ENCODE measurements at regions not wholly inside any gene's neighbourhood (a gene's known extent, or its start where the extent isn't known, plus 50 kb on each side); places are given as distances from the start of the nearest gene placed in this dataset.
"Not testable (repeated sequence)": the region's sequence is repeated elsewhere in the genome, so short reads cannot be mapped to it uniquely, and the experiment has no call there.

DNA sequence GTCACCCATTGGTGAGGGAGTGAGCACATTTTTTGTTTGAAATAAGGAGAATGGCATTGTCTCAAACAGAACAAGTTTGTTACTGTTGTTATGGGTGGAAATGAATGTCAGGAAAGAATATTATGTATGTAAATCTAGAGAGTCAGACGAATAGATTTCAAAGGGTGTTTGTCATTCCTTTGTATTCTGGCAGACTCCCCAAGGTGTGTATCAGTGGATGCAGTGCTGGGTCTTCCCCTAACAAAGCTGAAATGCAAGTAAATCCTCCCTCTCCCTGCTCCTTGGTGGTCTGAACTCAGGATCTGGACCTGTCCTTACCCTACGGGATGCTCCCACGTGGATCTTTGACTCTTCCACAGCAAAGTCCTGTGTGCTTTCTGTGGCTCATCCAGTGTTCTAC lies 139.5 kb upstream of the ZNF516 start:
- no peak for DNase-seq

DNA sequence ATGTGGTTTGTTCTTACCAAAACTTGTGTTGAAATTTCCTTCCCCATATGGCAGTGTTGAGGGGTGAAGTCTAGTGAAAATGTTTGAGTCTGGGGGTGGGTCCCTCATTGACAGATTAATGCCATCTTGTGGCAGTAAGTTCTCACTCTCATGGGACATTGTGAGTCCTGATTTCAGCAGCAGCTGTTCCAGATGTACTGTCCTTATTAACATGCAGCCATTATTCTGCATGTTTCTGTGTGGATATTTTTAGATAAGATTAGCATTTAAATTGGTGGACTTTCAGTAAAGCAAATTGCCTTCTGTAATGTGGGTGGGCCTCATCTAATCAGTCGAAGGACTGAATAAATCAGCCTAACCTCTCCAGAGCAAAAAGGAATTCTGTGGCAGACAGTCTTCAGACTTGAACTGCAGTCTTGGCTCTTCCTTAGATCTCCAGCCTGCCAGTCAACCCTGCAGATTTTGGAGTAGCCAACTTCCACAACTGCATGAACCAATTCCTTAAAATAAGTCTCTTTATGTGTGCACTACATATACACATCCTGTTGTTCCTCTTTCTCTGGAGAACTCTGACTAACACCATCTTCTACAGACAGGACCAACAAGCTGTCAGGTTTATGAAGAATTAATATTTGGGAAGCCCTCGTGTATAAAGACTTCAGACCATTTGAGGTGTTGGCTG lies 138.7 kb upstream of the ZNF516 start:
- no peak for DNase-seq

- DNase-seq: no peak
These were observed 132.4 kb upstream of the ZNF516 start for GRCh38 chr18:76627444-76627843.

- DNase-seq: no peak
These were observed 131.9 kb upstream of the ZNF516 start for GRCh38 chr18:76626991-76627390.

- no peak for DNase-seq
These were observed 127.6 kb upstream of the ZNF516 start for GRCh38 chr18:76622651-76623050.

DNA sequence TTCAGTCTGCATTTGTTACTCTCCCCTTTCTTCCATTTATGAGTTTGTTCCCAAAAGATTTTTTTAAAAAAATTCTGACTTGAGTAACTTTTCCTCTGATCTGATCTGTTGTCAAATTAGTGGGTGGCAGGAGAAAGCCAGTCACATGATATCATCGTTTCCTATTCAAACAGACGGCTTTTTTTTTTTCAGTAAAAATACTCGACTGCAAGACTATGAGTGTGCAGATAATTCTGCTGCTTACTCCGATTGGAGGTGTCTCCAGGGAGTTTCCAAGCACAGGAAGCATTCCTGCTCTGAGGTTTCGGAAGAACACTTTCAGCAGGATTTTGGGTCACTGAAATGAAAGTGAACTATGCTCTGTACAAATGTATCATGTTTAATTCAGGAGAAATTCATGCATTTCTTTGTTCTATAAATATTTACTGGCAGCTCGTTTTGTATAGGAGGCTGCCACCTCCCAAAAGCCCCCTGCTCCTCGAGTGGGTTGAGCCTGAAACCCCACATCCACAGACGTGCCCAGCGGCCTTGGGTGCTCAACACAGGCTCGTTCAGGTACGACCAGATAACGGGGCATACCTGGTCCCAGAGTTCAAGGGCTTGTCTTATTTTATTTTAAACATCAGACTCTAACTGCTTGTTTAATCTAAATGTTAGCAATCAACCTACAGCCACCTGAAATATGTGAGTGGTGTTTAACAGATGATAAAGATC lies 126.9 kb upstream of the ZNF516 start:
- DNase-seq: no peak

- DNase-seq: no peak
These were observed 126.2 kb upstream of the ZNF516 start for GRCh38 chr18:76621226-76621625.

DNA sequence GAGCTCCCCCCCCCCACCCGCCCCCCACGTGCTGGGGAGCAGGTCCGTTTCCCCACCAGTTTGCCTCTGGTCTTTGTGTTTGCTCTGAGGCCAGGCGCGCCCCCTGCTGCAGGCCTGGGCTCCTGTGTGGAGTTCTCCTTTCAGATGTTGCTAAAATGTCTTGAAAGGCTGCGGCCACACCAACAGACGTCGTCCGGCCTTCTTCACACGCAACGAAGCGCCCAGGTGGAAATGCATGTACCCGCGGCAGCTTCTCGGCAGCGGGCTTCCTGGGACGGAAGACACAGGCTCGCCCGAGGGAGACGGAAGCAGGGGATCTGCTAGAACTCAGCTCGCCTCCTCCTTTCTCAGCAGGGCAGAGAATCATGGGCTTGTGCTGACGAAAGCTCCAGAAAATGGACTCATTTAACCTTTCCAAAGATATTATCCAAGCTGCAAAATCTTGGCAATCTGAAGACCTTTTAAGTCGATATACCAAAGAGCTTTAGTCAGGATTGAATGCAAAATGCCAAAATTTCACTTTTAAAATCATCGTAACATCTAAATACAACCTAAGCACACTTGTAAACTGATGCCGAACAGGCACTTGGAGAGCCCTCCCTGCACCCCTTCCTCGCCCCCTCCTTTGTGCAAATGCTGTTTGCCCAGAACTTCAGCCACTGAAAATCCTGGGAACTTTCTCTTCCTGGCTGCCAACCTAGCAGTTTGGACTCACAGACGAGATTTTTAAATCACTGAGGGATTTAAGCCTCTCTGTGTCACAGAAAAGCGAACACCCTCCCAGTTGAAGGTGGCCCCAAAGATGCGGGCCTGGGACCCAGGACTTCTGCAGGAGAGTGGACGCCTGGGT lies 125.5 kb upstream of the ZNF516 start:
- DNase-seq: peak; percentile 1

DNA sequence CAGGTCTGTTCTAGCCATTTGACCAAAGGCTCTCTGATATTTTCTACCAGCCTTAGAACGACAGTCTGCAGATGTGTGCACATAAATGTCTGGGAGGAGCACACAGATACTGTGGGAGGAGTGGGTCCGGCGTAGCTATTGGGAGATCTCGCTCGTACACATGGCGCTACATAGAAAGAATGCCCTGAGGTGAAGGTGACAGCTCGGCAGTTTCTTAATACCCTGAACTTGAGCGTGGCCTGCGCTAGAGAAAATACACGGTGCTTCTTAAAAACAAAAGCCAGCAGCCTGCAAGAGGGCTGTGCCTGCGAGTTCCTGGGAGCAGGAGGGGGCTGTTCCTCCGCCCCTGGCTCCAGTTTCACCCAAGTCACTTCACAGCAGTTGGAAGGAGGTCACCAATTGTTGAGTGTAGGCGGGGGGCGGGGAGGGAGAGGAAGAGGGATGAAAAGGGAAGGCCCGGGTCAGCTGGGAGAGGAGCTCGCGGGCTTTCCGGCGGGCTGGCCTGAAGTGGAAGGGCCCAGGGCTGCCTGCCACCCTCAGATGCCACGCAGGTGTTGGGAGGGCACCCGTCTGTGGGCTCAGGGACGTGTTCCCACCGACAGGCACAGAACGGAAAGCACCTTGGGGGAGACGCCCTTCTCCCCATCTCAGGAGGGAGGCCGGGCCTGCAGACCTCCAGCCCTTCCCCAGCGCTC lies 124.7 kb upstream of the ZNF516 start:
- DNase-seq: no peak

DNA sequence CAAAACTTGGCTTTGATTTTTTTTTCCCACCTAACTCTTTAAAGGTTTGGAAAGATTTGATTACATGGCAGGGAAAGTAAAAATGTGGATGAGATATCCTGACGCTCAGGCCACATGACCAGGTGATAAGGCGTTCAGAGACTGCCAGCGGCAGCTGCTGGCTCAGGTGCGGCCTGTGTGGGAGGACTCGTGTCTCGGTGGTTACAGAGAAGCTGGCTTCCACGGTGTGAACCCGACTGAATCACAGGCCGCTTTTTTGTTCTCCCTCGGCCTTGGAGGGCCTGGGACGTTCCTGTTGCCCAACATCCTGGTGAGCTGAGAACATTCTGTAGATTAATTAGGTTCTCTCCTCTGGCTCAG lies 124.2 kb upstream of the ZNF516 start:
- no peak for DNase-seq

GRCh38 chr18:76618721-76619120 lies 123.7 kb upstream of the ZNF516 start:
- no peak for DNase-seq

DNA sequence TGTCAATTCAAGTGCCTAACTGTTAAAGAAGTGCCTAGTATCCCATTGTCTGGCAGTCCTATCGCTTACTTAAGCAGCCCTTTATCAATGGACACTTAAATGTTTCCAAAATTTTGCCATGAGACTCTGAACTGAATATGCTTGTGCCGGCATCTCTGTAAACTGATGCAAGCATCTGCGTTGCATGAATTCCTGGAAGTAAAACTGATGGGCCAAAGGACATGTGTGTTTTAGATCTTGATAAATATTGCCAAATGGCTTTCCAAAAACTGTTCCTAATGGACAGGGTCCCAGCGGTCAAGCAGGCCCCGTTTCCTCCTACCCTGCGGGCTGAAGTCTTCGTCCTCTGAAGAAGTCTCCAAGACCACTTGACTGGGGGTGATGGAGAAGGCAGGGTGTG lies 121.3 kb upstream of the ZNF516 start:
- no peak for DNase-seq

- DNase-seq: no peak
These were observed 120.2 kb upstream of the ZNF516 start for GRCh38 chr18:76615065-76615733.

DNA sequence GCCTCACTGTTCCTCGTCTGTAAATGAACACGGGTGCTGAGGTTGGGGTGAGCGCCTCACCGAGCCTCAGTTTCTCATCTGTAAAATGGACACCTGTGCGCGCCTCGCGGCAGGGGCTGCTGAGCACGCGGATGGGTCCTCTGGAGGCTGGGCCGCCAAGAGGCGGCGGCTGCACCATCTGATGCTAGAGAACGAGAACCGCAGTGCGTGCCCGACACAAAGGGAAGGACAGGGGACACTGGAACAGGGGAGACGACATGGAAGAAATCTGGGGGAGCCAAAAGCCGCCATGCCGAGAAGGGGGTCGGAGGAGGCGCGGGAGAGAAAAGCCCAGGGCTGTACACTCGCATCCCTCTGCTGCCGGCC lies 118.7 kb upstream of the ZNF516 start:
- DNase-seq: no peak

DNA sequence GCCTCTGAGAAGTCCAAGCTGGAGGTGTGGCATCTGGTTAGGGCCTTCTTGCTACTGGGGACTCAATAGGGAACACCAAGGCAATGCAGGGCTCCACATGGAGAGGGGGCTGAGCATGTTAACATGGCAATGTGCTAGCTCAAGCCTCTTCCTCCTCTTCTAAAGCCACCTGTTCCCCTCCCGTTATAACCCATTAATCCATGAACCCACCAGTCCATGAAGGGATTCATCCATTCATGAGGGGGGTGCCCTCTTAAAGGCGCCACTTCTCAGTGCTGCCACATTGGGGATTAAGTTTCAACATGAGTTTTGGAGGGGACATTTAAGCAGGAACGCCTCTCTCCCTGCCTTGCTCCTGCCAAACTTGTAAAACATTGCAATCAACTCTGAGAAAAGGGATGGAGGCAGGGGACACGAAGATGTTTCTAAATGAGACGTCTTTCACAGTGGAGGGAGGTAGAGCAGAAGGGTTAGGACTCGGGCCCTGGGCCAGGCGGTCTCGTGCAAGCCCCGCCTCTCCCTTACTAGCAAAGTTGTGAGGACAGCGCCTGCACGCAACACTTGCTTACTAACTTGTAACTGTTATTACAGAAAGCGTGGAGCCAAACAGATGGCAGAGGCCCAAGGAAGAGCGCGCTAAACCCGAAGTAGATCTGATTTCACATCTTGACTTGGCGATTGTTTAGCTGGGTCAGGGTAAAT lies 118.2 kb upstream of the ZNF516 start:
- no peak for DNase-seq

GRCh38 chr18:76611750-76612045 lies 116.7 kb upstream of the ZNF516 start:
- DNase-seq: not testable (repeated sequence)

- no peak for DNase-seq
These were observed 116.1 kb upstream of the ZNF516 start for GRCh38 chr18:76610933-76611749.

DNA sequence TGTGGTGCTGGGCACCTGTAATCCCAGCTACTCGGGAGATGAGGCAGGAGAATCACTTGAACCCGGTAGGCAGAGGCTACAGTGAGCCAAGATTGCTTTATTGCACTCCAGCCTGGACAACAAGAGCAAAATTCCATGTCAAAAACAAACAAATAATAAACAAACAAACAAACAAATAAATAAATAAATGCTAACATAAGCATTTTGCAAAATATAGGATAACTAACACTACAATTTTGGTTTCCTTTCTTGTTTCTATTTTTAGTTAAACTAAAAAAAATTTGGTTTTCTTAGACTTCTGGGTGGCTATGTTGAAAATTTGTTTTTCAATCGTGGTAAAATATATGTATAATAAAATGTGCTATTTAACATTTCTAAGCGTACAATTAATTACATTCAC lies 115.0 kb upstream of the ZNF516 start:
- DNase-seq: no peak

DNA sequence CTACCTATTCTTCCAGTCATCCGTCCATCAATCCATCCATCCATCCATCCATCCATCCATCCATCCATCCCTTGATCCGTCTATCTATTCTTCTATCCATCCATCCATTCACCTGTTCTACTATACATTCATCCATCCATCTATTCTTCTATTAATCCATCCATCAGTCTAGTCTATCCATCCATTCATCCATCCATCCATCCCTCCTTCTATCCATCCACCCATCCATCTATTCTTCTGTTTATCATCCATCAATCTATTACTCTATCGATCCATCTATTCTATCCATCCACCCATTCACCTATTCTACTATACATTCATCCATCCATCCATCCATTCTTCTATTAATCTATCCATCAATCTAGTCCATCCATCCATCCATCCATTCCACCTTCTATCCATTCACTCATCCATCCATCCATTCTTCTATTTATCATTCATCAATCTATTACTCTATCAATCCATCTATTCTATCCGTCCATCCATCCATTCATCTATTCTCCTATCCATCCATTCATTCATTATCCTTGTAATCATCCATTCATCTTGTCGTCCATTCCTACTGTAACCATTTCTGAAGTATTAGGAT lies 110.4 kb upstream of the ZNF516 start:
- DNase-seq: no peak

DNA sequence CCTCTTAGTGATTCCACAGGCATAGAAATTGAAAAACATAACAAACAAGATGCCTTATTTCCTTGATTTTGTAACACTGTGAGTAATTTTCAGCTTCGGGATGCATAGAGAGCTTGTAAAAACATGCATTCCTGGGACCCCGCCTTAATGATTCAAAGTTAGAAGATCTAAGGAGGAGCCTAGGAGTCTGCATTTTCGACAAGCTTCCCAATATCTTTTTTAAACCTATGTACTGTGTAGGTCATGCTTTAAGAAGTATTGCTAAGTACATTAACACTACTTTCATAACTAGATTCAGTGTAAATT lies 109.8 kb upstream of the ZNF516 start:
- DNase-seq: no peak

Data from effector CD8-positive, alpha-beta T cell (primary cell).